ENCODE measurements at regions not wholly inside any gene's neighbourhood (a gene's known extent, or its start where the extent isn't known, plus 50 kb on each side); places are given as distances from the start of the nearest gene placed in this dataset.

DNA sequence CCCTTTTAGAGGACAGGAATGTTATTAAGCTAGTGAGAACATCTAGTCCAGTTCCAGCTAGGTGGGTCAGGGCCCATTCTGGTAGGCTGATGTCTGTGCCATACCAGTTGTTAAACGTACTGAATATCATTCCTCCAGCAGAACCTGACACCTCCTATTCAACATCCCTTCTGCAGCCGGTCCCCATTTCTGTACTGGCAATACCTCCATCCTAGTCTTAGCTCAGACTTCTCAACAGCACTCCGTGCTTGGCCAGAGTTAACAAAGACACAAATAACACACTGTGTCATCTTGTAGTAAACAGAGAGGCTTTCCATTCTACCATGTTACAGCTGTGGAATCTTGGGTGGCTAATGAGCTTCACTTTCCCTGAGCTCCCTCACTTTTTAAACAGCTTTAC lies 94.3 kb upstream of the PDE3A start:
- no peak for TF ChIP-seq TGIF2 (CRISPR knock-in tag; IDR thresholded peaks at IDR 0.05)
- TF ChIP-seq POLR2AphosphoS5 (IDR thresholded peaks at IDR 0.05; ENCODE audit: control insufficient read depth, insufficient read depth, low read depth, low read length), result no peak
- no peak for TF ChIP-seq ZNF766 (CRISPR knock-in tag; conservative IDR thresholded peaks at IDR 0.05)

Data from K562 (cell line).